ENCODE measurements at regions not wholly inside any gene's neighbourhood (a gene's known extent, or its start where the extent isn't known, plus 50 kb on each side); places are given as distances from the start of the nearest gene placed in this dataset.
"Not testable (repeated sequence)": the region's sequence is repeated elsewhere in the genome, so short reads cannot be mapped to it uniquely, and the experiment has no call there.

- TF ChIP-seq, protein P1, sequence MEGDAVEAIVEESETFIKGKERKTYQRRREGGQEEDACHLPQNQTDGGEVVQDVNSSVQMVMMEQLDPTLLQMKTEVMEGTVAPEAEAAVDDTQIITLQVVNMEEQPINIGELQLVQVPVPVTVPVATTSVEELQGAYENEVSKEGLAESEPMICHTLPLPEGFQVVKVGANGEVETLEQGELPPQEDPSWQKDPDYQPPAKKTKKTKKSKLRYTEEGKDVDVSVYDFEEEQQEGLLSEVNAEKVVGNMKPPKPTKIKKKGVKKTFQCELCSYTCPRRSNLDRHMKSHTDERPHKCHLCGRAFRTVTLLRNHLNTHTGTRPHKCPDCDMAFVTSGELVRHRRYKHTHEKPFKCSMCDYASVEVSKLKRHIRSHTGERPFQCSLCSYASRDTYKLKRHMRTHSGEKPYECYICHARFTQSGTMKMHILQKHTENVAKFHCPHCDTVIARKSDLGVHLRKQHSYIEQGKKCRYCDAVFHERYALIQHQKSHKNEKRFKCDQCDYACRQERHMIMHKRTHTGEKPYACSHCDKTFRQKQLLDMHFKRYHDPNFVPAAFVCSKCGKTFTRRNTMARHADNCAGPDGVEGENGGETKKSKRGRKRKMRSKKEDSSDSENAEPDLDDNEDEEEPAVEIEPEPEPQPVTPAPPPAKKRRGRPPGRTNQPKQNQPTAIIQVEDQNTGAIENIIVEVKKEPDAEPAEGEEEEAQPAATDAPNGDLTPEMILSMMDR (conservative IDR thresholded peaks at IDR 0.05) = no peak
- peaks cover 4% of the 10 kb centered on the region for H3K9me3 Mint-ChIP-seq
- H3K27ac Mint-ChIP-seq = no peak overlapping the region
- no peak for DNase-seq (ENCODE audit: extremely low spot score, unreplicated experiment)
- no peaks in the 10 kb centered on the region for H3K36me3 Mint-ChIP-seq
- no peaks in the 10 kb centered on the region for H3K27me3 Mint-ChIP-seq
- H3K4me1 Mint-ChIP-seq (ENCODE audit: unreplicated experiment) = no peaks in the 10 kb centered on the region
- no peak overlapping the region for H3K4me3 Mint-ChIP-seq
These were observed 373.3 kb downstream of the IPMK start for GRCh38 chr10:57894361-57894760.

DNA sequence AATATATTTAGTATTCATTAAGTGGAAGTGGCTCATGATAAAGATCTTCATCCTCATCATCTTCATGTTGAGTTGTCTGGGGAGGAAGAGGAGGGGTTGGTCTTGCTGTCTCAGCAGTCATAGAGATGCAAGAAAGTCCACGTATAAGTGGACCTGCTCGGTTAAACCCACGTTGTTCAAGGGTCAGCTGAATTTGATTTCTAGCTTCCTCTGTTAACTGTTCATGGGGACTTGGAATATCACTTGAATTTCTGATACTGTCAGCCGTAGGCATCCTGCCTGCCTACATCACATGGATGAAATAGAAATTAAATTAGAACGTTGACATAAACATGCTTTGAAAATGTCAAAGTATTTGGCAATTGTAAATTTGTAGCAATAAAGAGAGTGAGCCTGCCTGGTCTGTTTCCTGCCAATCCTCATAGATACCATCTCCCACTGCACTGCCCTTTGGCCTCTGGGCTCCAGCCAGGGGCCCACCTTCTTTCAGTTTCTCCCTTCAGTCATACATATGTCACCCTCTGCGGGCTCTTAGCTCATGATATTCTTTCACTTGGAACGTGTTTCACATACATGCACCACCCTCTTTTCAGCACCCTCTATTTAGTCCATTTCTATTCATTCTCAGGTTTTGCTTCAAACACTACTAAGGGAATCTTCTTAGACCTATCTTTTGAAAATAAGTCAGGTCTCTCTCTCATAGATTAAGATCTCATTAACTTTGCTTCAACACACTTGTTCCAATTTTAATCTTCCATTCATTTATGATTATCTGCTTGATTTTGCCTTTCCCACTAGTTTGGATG is 376.3 kb downstream of the IPMK start:
- Mint-ChIP-seq H3K4me1 (ENCODE audit: unreplicated experiment) (no peaks in the 10 kb centered on the region), H3K9me3 (peaks cover 4% of the 10 kb centered on the region), H3K27me3 (no peaks in the 10 kb centered on the region), H3K36me3 (no peaks in the 10 kb centered on the region), H3K27ac (no peak overlapping the region), H3K4me3 (no peak overlapping the region)
- TF ChIP-seq, protein P1 (conservative IDR thresholded peaks at IDR 0.05) = no peak
- no peak for DNase-seq (ENCODE audit: extremely low spot score, unreplicated experiment)

- TF ChIP-seq, protein P1 (conservative IDR thresholded peaks at IDR 0.05) = no peak
- Mint-ChIP-seq H3K4me1 (ENCODE audit: unreplicated experiment) (no peaks in the 10 kb centered on the region), H3K4me3 (no peak overlapping the region), H3K36me3 (no peaks in the 10 kb centered on the region), H3K9me3 (peaks cover 4% of the 10 kb centered on the region), H3K27me3 (no peaks in the 10 kb centered on the region), H3K27ac (no peak overlapping the region)
- no peak for DNase-seq (ENCODE audit: extremely low spot score, unreplicated experiment)
These were observed 377.0 kb downstream of the IPMK start for GRCh38 chr10:57890691-57891090.

- not testable (repeated sequence) for H3K27ac Mint-ChIP-seq; DNase-seq (ENCODE audit: extremely low spot score, unreplicated experiment); H3K36me3 Mint-ChIP-seq; H3K27me3 Mint-ChIP-seq; H3K4me1 Mint-ChIP-seq (ENCODE audit: unreplicated experiment); H3K9me3 Mint-ChIP-seq; H3K4me3 Mint-ChIP-seq
These were observed 382.1 kb downstream of the IPMK start for GRCh38 chr10:57885618-57885968.

DNA sequence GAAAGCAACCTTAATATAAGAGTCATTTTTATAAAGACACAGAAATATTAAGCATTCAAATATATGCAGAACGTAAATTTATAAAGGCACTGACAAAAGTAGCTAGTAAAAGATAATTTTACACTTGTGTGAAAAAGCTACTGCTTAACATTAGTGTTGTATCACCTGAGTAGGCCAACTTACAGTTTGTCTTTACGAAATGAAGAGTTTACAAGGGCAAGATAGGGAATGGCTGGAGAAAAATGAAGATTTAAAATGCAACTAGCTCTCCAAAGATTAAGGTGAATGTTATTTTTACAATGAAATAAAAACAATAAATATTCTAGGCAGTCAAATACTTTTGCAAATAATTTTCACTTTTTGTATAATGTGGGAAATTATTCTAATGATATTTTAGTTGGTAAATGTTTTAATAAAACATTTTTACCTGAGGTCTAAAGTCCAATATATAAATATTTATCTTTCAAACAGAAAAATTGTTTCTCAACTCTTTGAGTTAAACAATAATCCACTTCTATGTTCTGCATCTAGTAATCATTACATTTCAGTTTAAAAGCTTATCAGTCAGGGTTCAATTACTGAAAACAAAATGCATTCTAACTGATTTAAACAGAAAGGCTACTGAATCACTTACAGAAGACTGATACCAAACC is 382.6 kb downstream of the IPMK start:
- no peak for DNase-seq (ENCODE audit: extremely low spot score, unreplicated experiment)
- Mint-ChIP-seq H3K36me3 (no peaks in the 10 kb centered on the region), H3K9me3 (no peaks in the 10 kb centered on the region), H3K27me3 (no peaks in the 10 kb centered on the region), H3K27ac (no peak overlapping the region), H3K4me1 (ENCODE audit: unreplicated experiment) (no peaks in the 10 kb centered on the region), H3K4me3 (no peak overlapping the region)
- TF ChIP-seq, protein P1 (conservative IDR thresholded peaks at IDR 0.05) = no peak

GRCh38 chr10:57884407-57884806 is 383.3 kb downstream of the IPMK start:
- no peak for DNase-seq (ENCODE audit: extremely low spot score, unreplicated experiment)
- H3K27ac Mint-ChIP-seq = no peak overlapping the region
- TF ChIP-seq, protein P1 (conservative IDR thresholded peaks at IDR 0.05) = no peak
- no peaks in the 10 kb centered on the region for H3K27me3 Mint-ChIP-seq
- no peaks in the 10 kb centered on the region for H3K9me3 Mint-ChIP-seq
- no peaks in the 10 kb centered on the region for H3K36me3 Mint-ChIP-seq
- H3K4me3 Mint-ChIP-seq = no peak overlapping the region
- no peaks in the 10 kb centered on the region for H3K4me1 Mint-ChIP-seq (ENCODE audit: unreplicated experiment)
